SK-N-MC (cell line): ENCODE measurements at regions not wholly inside any gene's neighbourhood (a gene's known extent, or its start where the extent isn't known, plus 50 kb on each side); places are given as distances from the start of the nearest gene placed in this dataset.

ENCODE experiments used
- EZH2 ChIP-seq: fragments of 200-600 bp; sonication (generic); IDR thresholded peaks from one replicate; pipeline ENCODE4 v1.6.1; 2017; ENCODE audit warnings: antibody characterized with exemption
- FOXP2 ChIP-seq: optimal IDR thresholded peaks from 2 replicates; pipeline ENCODE3; 2011; ENCODE audit warnings: mild to moderate bottlenecking, moderate library complexity; ENCODE audit not compliant: insufficient read depth; ENCODE audit errors: extremely low read length, control extremely low read depth
- POLR2AphosphoS5 ChIP-seq: IDR thresholded peaks from 2 replicates; pipeline ENCODE4 v1.6.1; 2012; ENCODE audit warnings: mild to moderate bottlenecking, low read depth, low read length, borderline replicate concordance

DNA sequence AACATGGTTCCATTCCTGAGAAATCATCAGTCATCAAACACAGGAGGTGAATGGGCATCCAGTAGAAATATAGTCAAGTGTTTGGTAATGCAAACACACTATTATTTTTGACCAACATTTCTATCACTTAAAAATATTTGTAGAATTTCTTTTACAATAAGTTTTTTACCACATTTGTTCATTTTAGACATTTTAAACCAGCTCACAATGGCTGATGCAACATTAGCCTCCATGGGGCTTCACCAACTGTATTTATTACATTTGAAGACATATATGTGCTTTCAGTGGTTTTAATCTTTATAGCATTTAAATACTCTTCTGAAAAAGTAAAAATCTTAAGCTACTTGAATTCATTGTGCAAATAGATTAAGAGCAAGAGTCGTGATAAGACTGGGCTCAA lies 1201.4 kb upstream of the TMEM132C start:
- TF ChIP-seq EZH2 (no peak), FOXP2 (no peak), POLR2AphosphoS5 (no peak)
